ENCODE measurements at regions not wholly inside any gene's neighbourhood (a gene's known extent, or its start where the extent isn't known, plus 50 kb on each side); places are given as distances from the start of the nearest gene placed in this dataset.

DNA sequence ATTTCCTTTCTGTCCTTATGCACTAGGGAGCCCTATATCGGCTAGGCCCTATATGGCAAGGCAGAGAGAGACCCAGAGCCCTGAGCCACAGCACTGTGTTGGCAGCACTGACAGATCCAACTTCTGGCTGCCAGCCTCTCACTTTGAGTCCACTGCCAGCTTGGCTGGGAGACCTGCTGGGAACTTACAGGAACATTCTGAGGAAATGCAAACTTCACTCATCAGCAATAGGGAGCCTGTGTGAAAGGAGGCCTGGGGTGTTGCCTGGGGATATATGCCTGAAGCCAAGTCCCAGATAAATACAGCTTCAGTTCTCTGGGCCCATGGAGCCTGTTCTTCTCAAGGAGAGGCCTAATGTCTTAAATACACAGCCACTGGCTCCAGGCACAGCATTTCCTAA, 78.0 kb downstream of the ADRB2 start:
- peaks cover 0 to 2% (median 0%) of the 10 kb centered on the region in 3 donors for H3K27me3 ChIP-seq (ENCODE audit: control insufficient read depth in 3 of 3, insufficient read depth in 3 of 3, low read length in 2 of 3)
- H3K27ac ChIP-seq (ENCODE audit: low read depth in 1 of 2, low read length in 1 of 2), result peak overlapping the region; percentile 55 to 76
- no peak overlapping the region for H3K9ac ChIP-seq (ENCODE audit: insufficient read depth in 1 of 2, low read length in 2 of 2)
- DNase-seq, result no peak
- no peak overlapping the region for H3K4me3 ChIP-seq
- TF ChIP-seq, protein P1, sequence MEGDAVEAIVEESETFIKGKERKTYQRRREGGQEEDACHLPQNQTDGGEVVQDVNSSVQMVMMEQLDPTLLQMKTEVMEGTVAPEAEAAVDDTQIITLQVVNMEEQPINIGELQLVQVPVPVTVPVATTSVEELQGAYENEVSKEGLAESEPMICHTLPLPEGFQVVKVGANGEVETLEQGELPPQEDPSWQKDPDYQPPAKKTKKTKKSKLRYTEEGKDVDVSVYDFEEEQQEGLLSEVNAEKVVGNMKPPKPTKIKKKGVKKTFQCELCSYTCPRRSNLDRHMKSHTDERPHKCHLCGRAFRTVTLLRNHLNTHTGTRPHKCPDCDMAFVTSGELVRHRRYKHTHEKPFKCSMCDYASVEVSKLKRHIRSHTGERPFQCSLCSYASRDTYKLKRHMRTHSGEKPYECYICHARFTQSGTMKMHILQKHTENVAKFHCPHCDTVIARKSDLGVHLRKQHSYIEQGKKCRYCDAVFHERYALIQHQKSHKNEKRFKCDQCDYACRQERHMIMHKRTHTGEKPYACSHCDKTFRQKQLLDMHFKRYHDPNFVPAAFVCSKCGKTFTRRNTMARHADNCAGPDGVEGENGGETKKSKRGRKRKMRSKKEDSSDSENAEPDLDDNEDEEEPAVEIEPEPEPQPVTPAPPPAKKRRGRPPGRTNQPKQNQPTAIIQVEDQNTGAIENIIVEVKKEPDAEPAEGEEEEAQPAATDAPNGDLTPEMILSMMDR (IDR thresholded peaks at IDR 0.05; ENCODE audit: control extremely low read depth, extremely low read depth), result no peak
- H3K36me3 ChIP-seq (ENCODE audit: control insufficient read depth in 4 of 4, insufficient read depth in 4 of 4, low read length in 4 of 4), result no peaks in the 10 kb centered on the region
- peak; percentile 41 for ATAC-seq (ENCODE audit: insufficient read depth, low FRiP score)
- no peaks in the 10 kb centered on the region for H3K9me3 ChIP-seq (ENCODE audit: control insufficient read depth in 4 of 4, insufficient read depth in 3 of 4, low read length in 3 of 4)
- 75 to 92% methylated on average over 1 of the region's 1 CpG for WGBS, 2 donors
- peaks cover 0 to 10% (median 3%) of the 10 kb centered on the region in 5 donors for H3K4me1 ChIP-seq (ENCODE audit: control insufficient read depth in 5 of 5, insufficient read depth in 5 of 5, low read length in 5 of 5)

DNA sequence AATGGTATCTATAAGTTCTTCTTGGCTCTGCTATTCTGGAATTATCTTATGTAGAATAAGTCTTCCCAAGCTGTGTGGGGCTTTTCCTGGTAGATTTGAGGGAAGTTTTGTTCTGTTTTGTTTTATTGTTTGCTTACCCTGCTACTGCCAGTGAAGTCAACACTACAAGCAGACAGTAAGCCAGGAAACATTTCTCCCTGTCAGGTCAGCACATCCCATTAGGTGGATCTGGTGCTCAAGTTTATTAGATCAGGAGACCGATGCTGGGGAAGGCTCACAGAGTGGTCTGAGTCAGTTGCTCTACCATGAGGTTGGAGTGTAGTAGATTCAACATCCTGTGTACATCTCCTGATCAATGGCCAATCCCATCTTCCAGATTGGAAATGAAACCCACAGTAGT, 79.1 kb downstream of the ADRB2 start:
- 94 to 95% methylated on average over 1 of the region's 1 CpG for WGBS, 2 donors
- DNase-seq, result no peak
- TF ChIP-seq, protein P1 (IDR thresholded peaks at IDR 0.05; ENCODE audit: control extremely low read depth, extremely low read depth), result no peak

DNA sequence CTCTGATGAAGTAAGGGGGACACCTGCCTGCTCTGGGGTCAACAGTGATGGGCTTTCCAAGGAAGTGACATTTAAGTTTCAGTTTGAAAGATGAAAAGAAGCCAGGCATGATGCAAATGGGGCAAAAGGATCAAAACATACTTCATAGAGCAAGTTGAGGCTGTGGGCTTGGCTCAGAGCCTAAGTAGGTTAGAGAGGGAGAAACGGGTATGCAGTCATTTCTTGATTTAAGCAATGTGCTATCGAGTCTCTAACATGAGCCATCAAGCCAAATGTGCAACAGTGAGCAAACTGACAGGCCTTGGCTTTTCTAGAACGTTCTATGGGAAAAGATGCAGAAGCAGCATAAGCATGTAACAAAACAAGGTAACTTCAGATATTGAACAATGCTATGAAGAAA, 80.6 kb downstream of the ADRB2 start:
- WGBS, 2 donors, result 72 to 82% methylated on average over 3 of the region's 3 CpGs
- no peak for DNase-seq
- Histone ChIP-seq H3K36me3 (ENCODE audit: control insufficient read depth in 4 of 4, insufficient read depth in 4 of 4, low read length in 4 of 4) (no peaks in the 10 kb centered on the region), H3K4me1 (ENCODE audit: control insufficient read depth in 5 of 5, insufficient read depth in 5 of 5, low read length in 5 of 5) (peaks cover 0 to 23% (median 3%) of the 10 kb centered on the region in 5 donors), H3K27me3 (ENCODE audit: control insufficient read depth in 3 of 3, insufficient read depth in 3 of 3, low read length in 2 of 3) (no peaks in the 10 kb centered on the region), H3K9ac (ENCODE audit: insufficient read depth in 1 of 2, low read length in 2 of 2) (no peak overlapping the region), H3K9me3 (ENCODE audit: control insufficient read depth in 4 of 4, insufficient read depth in 3 of 4, low read length in 3 of 4) (no peaks in the 10 kb centered on the region), H3K4me3 (no peak overlapping the region), H3K27ac (ENCODE audit: low read depth in 1 of 2, low read length in 1 of 2) (no peak overlapping the region)
- TF ChIP-seq, protein P1 (IDR thresholded peaks at IDR 0.05; ENCODE audit: control extremely low read depth, extremely low read depth), result no peak
- no peak for ATAC-seq (ENCODE audit: insufficient read depth, low FRiP score)

More for the DNA sequence above, 79.1 kb downstream of the ADRB2 start:
- no peaks in the 10 kb centered on the region for H3K9me3 ChIP-seq (ENCODE audit: control insufficient read depth in 4 of 4, insufficient read depth in 3 of 4, low read length in 3 of 4)
- no peak overlapping the region for H3K27ac ChIP-seq (ENCODE audit: low read depth in 1 of 2, low read length in 1 of 2)
- H3K9ac ChIP-seq (ENCODE audit: insufficient read depth in 1 of 2, low read length in 2 of 2), result no peak overlapping the region
- H3K27me3 ChIP-seq (ENCODE audit: control insufficient read depth in 3 of 3, insufficient read depth in 3 of 3, low read length in 2 of 3), result peaks cover 0 to 2% (median 0%) of the 10 kb centered on the region in 3 donors
- H3K36me3 ChIP-seq (ENCODE audit: control insufficient read depth in 4 of 4, insufficient read depth in 4 of 4, low read length in 4 of 4), result no peaks in the 10 kb centered on the region
- no peak for ATAC-seq (ENCODE audit: insufficient read depth, low FRiP score)
- peaks cover 0 to 17% (median 3%) of the 10 kb centered on the region in 5 donors for H3K4me1 ChIP-seq (ENCODE audit: control insufficient read depth in 5 of 5, insufficient read depth in 5 of 5, low read length in 5 of 5)
- no peak overlapping the region for H3K4me3 ChIP-seq

DNA sequence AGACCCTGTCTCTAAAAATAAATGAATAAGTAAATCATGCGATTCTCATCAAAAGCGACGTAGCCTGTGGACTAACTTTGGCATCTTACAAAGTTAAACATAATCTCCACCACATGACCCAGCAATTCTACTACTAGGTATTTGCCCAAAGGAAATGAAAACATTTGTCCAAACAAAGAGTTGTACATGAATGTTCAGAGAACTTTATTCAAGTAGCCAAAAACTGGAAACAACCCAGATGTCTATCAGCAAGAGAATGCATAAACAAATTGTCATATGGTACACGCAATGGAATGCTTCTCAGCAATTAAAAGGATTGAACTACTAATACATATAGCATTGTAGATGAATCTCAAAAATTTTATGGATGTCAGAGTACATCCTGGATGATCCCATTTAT, 82.6 kb downstream of the ADRB2 start:
- no peak overlapping the region for H3K9ac ChIP-seq (ENCODE audit: insufficient read depth in 1 of 2, low read length in 2 of 2)
- no peak overlapping the region for H3K4me3 ChIP-seq
- peak overlapping the region in 1 of 2 donors; percentile 42 for H3K27ac ChIP-seq (ENCODE audit: low read depth in 1 of 2, low read length in 1 of 2)
- WGBS, 2 donors, result 35 to 66% methylated on average over 4 of the region's 4 CpGs
- DNase-seq, result peak in 2 of 3 donors; percentile 47 to 57
- ATAC-seq (ENCODE audit: insufficient read depth, low FRiP score), result no peak
- H3K36me3 ChIP-seq (ENCODE audit: control insufficient read depth in 4 of 4, insufficient read depth in 4 of 4, low read length in 4 of 4), result no peaks in the 10 kb centered on the region
- H3K9me3 ChIP-seq (ENCODE audit: control insufficient read depth in 4 of 4, insufficient read depth in 3 of 4, low read length in 3 of 4), result no peaks in the 10 kb centered on the region
- H3K4me1 ChIP-seq (ENCODE audit: control insufficient read depth in 5 of 5, insufficient read depth in 5 of 5, low read length in 5 of 5), result peaks cover 0 to 21% (median 6%) of the 10 kb centered on the region in 5 donors
- H3K27me3 ChIP-seq (ENCODE audit: control insufficient read depth in 3 of 3, insufficient read depth in 3 of 3, low read length in 2 of 3), result no peaks in the 10 kb centered on the region
- TF ChIP-seq, protein P1 (IDR thresholded peaks at IDR 0.05; ENCODE audit: control extremely low read depth, extremely low read depth), result no peak
